Transverse colon (tissue), 4 donors: ENCODE measurements at regions not wholly inside any gene's neighbourhood (a gene's known extent, or its start where the extent isn't known, plus 50 kb on each side); places are given as distances from the start of the nearest gene placed in this dataset.

ENCODE experiments used
- DNase-seq: peaks from one replicate; pipeline ENCODE4 v3.0.0-alpha.2; 2019
- H3K27ac ChIP-seq, 4 donors: fragments of 200-600 bp; sonication (generic); 2 replicates each; pipeline ENCODE4 v1.5.1; 2016 to 2018; ENCODE audit warnings: inconsistent platforms in 4 of 4
- H3K27me3 ChIP-seq: fragments of 200-600 bp; sonication (generic); 2 replicates; pipeline ENCODE4 v1.5.1; 2017; ENCODE audit warnings: inconsistent platforms
- H3K36me3 ChIP-seq, 4 donors: fragments of 200-600 bp; sonication (generic); 2 replicates each; pipeline ENCODE4 v1.5.1; 2017 to 2019; ENCODE audit warnings: inconsistent platforms in 4 of 4
- H3K4me1 ChIP-seq, 4 donors: fragments of 200-600 bp; sonication (generic); 2 replicates each; pipeline ENCODE4 v1.5.1; 2017 to 2020; ENCODE audit warnings: inconsistent platforms in 4 of 4
- H3K4me3 ChIP-seq, 4 donors: fragments of 200-600 bp; sonication (generic); 1 replicate in 1 of 4; 2 replicates in 3 of 4; pipeline versions ENCODE4 v1.5.1 to v1.6.1; 2017 to 2019; ENCODE audit warnings: inconsistent platforms in 4 of 4
- H3K9me3 ChIP-seq, 2 donors: fragments of 200-600 bp; sonication (generic); 2 replicates each; pipeline ENCODE4 v1.5.1; 2017 to 2019; ENCODE audit warnings: inconsistent platforms in 2 of 2
- EP300 ChIP-seq: sonication (generic); formaldehyde crosslinking; IDR thresholded peaks from one replicate; pipeline ENCODE4 v1.6.1; 2017; ENCODE audit warnings: antibody characterized with exemption, low read depth
- POLR2A ChIP-seq: fragments of 450-650 bp; IDR thresholded peaks from one replicate; pipeline ENCODE4 v1.6.1; 2016; ENCODE audit warnings: antibody characterized with exemption, mild to moderate bottlenecking, moderate library complexity
- POLR2AphosphoS5 ChIP-seq, 3 donors: sonication (generic); formaldehyde crosslinking; IDR thresholded peaks; one replicate each; pipeline ENCODE4 v1.6.1; 2016; ENCODE audit warnings: antibody characterized with exemption in 3 of 3
- WGBS, 2 donors: methylation state at CpG; one replicate each; pipeline ENCODE4 v1.1.5; 2018; ENCODE audit warnings: low coverage in 1 of 2; 5-methylcytosine and 5-hydroxymethylcytosine counted together
- in situ Hi-C, 4 donors: fragments of 200-750 bp; cut with MboI; loops; one replicate each; pipeline versions ENCODE4 v1.15.0 to v1.15.1; 2017; ENCODE audit warnings: low sequenced_read_pairs in 3 of 4, low pct_ligation_motif_present in 1 of 4, low pct_unique_long_range_greater_than_20kb in 1 of 4
- intact Hi-C: fragments of 100-400 bp; cut with DNase I; formaldehyde crosslinking; loops from one replicate; pipeline ENCODE4 v1.15.1; 2023; ENCODE audit warnings: low total_unique reads
- TF ChIP-seq, protein P1 (sequence below), 5 experiments: fragments of 200-600 bp in 3 of 5; fragments of 450-650 bp in 2 of 5; sonication (generic) in 3 of 5; IDR thresholded peaks; 1 replicate in 2 of 5; 2 replicates in 3 of 5; pipeline ENCODE4 v1.5.1; 2016 to 2017; ENCODE audit warnings: antibody characterized with exemption in 5 of 5, inconsistent platforms in 3 of 5, mild to moderate bottlenecking in 2 of 5, moderate library complexity in 1 of 5

DNA sequence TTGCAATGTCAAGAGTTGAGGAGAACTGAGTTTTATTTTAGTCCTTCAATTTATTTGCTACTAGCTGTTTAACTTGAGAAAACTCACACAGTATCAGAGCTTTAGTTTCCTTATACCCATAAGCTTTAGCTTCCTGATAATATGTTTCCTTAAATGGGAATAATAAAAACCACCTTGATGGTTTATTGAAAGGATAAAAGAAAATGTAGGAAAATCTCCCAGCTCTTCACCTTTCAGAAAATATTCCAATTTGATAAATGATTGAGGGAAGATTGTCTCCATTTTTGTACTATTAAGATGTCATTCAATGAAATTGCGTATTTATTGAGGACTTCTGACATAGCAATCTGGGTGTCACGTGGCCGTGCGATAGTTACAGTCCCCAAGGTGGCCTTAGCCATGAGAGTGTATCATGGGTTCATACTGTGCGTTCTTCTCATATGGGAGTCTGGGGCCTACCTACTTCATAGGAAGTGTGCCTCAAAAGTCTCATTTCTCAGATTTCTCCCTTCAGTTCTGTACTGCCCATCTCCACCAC lies 296.3 kb upstream of the BMP2 start:
- 84 to 98% methylated on average over 5 of the region's 5 CpGs for WGBS, 2 donors
- intact Hi-C loops (no loop called here), in situ Hi-C loops (no loop called here)
- H3K4me1 ChIP-seq, result no peaks in the 10 kb centered on the region
- H3K27me3 ChIP-seq, result no peaks in the 10 kb centered on the region
- no peak for DNase-seq
- H3K9me3 ChIP-seq, result no peaks in the 10 kb centered on the region
- H3K36me3 ChIP-seq, result no peaks in the 10 kb centered on the region
- TF ChIP-seq, protein P1, sequence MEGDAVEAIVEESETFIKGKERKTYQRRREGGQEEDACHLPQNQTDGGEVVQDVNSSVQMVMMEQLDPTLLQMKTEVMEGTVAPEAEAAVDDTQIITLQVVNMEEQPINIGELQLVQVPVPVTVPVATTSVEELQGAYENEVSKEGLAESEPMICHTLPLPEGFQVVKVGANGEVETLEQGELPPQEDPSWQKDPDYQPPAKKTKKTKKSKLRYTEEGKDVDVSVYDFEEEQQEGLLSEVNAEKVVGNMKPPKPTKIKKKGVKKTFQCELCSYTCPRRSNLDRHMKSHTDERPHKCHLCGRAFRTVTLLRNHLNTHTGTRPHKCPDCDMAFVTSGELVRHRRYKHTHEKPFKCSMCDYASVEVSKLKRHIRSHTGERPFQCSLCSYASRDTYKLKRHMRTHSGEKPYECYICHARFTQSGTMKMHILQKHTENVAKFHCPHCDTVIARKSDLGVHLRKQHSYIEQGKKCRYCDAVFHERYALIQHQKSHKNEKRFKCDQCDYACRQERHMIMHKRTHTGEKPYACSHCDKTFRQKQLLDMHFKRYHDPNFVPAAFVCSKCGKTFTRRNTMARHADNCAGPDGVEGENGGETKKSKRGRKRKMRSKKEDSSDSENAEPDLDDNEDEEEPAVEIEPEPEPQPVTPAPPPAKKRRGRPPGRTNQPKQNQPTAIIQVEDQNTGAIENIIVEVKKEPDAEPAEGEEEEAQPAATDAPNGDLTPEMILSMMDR (IDR thresholded peaks at IDR 0.05), result no peak
- TF ChIP-seq EP300 (no peak), POLR2AphosphoS5 (IDR thresholded peaks at IDR 0.05) (no peak), POLR2A (no peak)
- H3K4me3 ChIP-seq, result no peak overlapping the region
- no peak overlapping the region for H3K27ac ChIP-seq

DNA sequence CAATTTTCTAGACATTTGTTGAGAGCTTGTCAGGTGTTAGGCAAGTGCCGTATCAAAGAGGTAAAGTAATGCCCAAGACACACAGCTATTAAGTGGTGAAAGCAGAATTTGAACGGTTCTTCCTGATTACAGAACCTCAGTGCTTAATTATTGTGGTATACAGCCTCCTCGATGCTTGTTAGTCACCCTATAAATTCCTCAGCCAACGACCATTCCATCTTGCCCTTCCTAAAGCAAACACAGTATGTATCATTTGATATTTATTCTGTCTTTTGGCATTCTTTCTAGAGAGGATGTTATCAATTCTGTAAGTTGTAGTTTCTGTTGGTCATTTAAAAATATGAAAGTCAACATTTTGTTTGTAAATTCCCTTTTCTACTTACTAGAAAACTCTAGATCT lies 297.8 kb upstream of the BMP2 start:
- in situ Hi-C loops, result no loop called here
- WGBS, 2 donors, result 37 to 45% methylated on average over 4 of the region's 4 CpGs
- Histone ChIP-seq H3K27me3 (no peaks in the 10 kb centered on the region), H3K4me1 (no peaks in the 10 kb centered on the region), H3K27ac (no peak overlapping the region), H3K36me3 (no peaks in the 10 kb centered on the region), H3K9me3 (no peaks in the 10 kb centered on the region), H3K4me3 (no peak overlapping the region)
- intact Hi-C loops, result no loop called here
- TF ChIP-seq POLR2AphosphoS5 (IDR thresholded peaks at IDR 0.05) (no peak), POLR2A (no peak), EP300 (no peak)
- TF ChIP-seq, protein P1 (IDR thresholded peaks at IDR 0.05), result no peak
- no peak for DNase-seq

DNA sequence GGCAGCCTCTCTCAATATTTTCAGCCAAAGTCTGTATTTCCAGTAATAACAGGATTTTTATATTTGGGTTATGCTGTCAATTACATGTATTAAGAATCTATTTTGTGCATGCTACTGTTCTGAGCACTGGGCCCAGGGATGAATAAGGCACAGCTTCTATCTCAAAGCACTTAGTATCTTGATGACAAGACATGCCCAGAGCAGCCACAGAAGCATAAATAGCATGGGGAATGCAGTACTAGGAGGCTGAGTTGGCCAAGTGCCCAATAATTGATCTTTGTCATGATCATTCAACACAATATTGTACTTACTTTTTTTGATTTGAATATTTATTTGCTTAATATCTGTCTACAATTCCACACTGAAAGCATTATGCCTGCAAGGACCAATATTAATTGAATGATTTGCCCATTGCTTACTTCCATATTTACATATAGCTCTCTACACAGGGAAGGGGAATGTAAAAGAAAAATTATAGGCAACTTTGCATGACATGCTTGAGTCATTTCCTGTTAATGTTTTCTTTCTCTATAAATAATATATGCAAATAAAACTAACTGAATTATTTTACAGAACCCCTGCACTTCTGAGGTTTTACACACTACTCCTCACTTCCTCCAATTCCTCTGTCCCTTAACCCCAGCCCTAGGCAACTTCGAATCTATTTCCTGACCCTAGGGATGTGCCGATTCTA lies 298.9 kb upstream of the BMP2 start:
- no peaks in the 10 kb centered on the region for H3K27me3 ChIP-seq
- intact Hi-C loops (no loop called here), in situ Hi-C loops (no loop called here)
- 29 to 50% methylated on average over 2 of the region's 2 CpGs for WGBS, 2 donors
- no peaks in the 10 kb centered on the region for H3K36me3 ChIP-seq
- H3K4me3 ChIP-seq, result no peak overlapping the region
- H3K27ac ChIP-seq, result no peak overlapping the region
- no peaks in the 10 kb centered on the region for H3K9me3 ChIP-seq
- TF ChIP-seq, protein P1 (IDR thresholded peaks at IDR 0.05), result no peak
- TF ChIP-seq EP300 (no peak), POLR2A (no peak), POLR2AphosphoS5 (IDR thresholded peaks at IDR 0.05) (no peak)
- no peaks in the 10 kb centered on the region for H3K4me1 ChIP-seq
- DNase-seq, result no peak

DNA sequence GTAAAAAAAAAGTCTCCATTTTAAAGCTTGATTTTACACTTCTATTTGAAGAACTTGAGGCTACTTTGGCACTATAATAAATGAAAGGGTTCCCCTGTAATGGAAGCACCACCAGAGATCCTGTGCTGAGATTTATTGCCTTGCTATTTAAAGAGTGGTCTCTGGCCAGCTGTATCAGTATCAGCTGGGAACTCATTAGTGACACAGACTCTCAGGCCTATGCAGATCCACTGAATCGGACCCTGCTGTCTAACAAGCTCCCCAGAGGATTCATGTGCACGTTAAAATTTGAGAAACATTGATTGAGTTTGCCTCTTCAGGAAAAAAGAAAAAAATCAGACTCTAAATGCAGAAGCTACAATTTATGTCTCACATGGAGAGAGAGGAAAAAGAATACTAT lies 299.9 kb upstream of the BMP2 start:
- Histone ChIP-seq H3K4me1 (no peaks in the 10 kb centered on the region), H3K9me3 (no peaks in the 10 kb centered on the region), H3K4me3 (no peak overlapping the region), H3K36me3 (no peaks in the 10 kb centered on the region), H3K27ac (no peak overlapping the region), H3K27me3 (no peaks in the 10 kb centered on the region)
- 60 to 74% methylated on average over 2 of the region's 2 CpGs for WGBS, 2 donors
- in situ Hi-C loops (no loop called here), intact Hi-C loops (no loop called here)
- no peak for DNase-seq
- TF ChIP-seq, protein P1 (IDR thresholded peaks at IDR 0.05), result no peak
- TF ChIP-seq POLR2AphosphoS5 (IDR thresholded peaks at IDR 0.05) (no peak), EP300 (no peak), POLR2A (no peak)
